ENCODE measurements at regions not wholly inside any gene's neighbourhood (a gene's known extent, or its start where the extent isn't known, plus 50 kb on each side); places are given as distances from the start of the nearest gene placed in this dataset.

- intact Hi-C loops (cut with DNase I, micrococcal nuclease): no loop called here
- no peaks in the 10 kb centered on the region for H3K27me3 ChIP-seq (ENCODE audit: control insufficient read depth in 1 of 2, insufficient read depth in 2 of 2, low read length in 2 of 2)
- H3K4me1 ChIP-seq (ENCODE audit: insufficient read depth, low read length): no peaks in the 10 kb centered on the region
- ATAC-seq (ENCODE audit: poor library complexity) (no peak), DNase-seq (no peak)
- POLR2A ChIA-PET: no interaction called here
- peaks cover 22% of the 10 kb centered on the region for H3K9me3 Mint-ChIP-seq
- no peaks in the 10 kb centered on the region for H3K36me3 ChIP-seq (ENCODE audit: insufficient read depth, low read length)
- H3K4me1 Mint-ChIP-seq (ENCODE audit: low read depth): no peaks in the 10 kb centered on the region
- no peak overlapping the region for H3K4me3 ChIP-seq (ENCODE audit: low read length)
- H3K27ac Mint-ChIP-seq: no peak overlapping the region
- H3K4me3 Mint-ChIP-seq: no peak overlapping the region
- no peaks in the 10 kb centered on the region for H3K27me3 Mint-ChIP-seq
- no peak for TF ChIP-seq CTCF (IDR thresholded peaks at IDR 0.05)
- H3K36me3 Mint-ChIP-seq (ENCODE audit: low read depth): no peaks in the 10 kb centered on the region
- peaks cover 6 to 11% of the 10 kb centered on the region in 2 experiments for H3K9me3 ChIP-seq (ENCODE audit: control insufficient read depth in 1 of 2, insufficient read depth in 1 of 2, low read length in 2 of 2)
- CTCF ChIA-PET: no interaction called here
- H3K27ac ChIP-seq (ENCODE audit: low read depth in 1 of 2, low read length in 2 of 2): no peak overlapping the region
These were observed 1312.9 kb upstream of the FLRT2 start for GRCh38 chr14:84217066-84217465.

- ATAC-seq (ENCODE audit: poor library complexity) (no peak), DNase-seq (no peak)
- intact Hi-C loops (cut with DNase I, micrococcal nuclease): no loop called here
- ChIA-PET POLR2A (no interaction called here), CTCF (no interaction called here)
- Histone ChIP-seq H3K27ac (ENCODE audit: low read depth in 1 of 2, low read length in 2 of 2) (no peak overlapping the region), H3K4me3 (ENCODE audit: low read length) (no peak overlapping the region), H3K27me3 (ENCODE audit: control insufficient read depth in 1 of 2, insufficient read depth in 2 of 2, low read length in 2 of 2) (no peaks in the 10 kb centered on the region), H3K36me3 (ENCODE audit: insufficient read depth, low read length) (no peaks in the 10 kb centered on the region), H3K9me3 (ENCODE audit: control insufficient read depth in 1 of 2, insufficient read depth in 1 of 2, low read length in 2 of 2) (no peaks in the 10 kb centered on the region), H3K4me1 (ENCODE audit: insufficient read depth, low read length) (no peaks in the 10 kb centered on the region)
- Mint-ChIP-seq H3K36me3 (ENCODE audit: low read depth) (no peaks in the 10 kb centered on the region), H3K27me3 (no peaks in the 10 kb centered on the region), H3K4me1 (ENCODE audit: low read depth) (no peaks in the 10 kb centered on the region), H3K27ac (no peak overlapping the region), H3K4me3 (no peak overlapping the region), H3K9me3 (peaks cover 7% of the 10 kb centered on the region)
- no peak for TF ChIP-seq CTCF (IDR thresholded peaks at IDR 0.05)
These were observed 1304.7 kb upstream of the FLRT2 start for GRCh38 chr14:84225268-84225667.

- Mint-ChIP-seq H3K36me3 (ENCODE audit: low read depth) (no peaks in the 10 kb centered on the region), H3K9me3 (peaks cover 8% of the 10 kb centered on the region), H3K4me3 (no peak overlapping the region), H3K27me3 (no peaks in the 10 kb centered on the region), H3K4me1 (ENCODE audit: low read depth) (no peaks in the 10 kb centered on the region), H3K27ac (no peak overlapping the region)
- Histone ChIP-seq H3K36me3 (ENCODE audit: insufficient read depth, low read length) (no peaks in the 10 kb centered on the region), H3K4me1 (ENCODE audit: insufficient read depth, low read length) (no peaks in the 10 kb centered on the region), H3K9me3 (ENCODE audit: control insufficient read depth in 1 of 2, insufficient read depth in 1 of 2, low read length in 2 of 2) (no peaks in the 10 kb centered on the region), H3K4me3 (ENCODE audit: low read length) (no peak overlapping the region), H3K27me3 (ENCODE audit: control insufficient read depth in 1 of 2, insufficient read depth in 2 of 2, low read length in 2 of 2) (no peaks in the 10 kb centered on the region), H3K27ac (ENCODE audit: low read depth in 1 of 2, low read length in 2 of 2) (no peak overlapping the region)
- ChIA-PET CTCF (no interaction called here), POLR2A (no interaction called here)
- intact Hi-C loops (cut with DNase I, micrococcal nuclease): no loop called here
- DNase-seq (no peak), ATAC-seq (ENCODE audit: poor library complexity) (no peak)
- no peak for TF ChIP-seq CTCF (IDR thresholded peaks at IDR 0.05)
These were observed 1301.2 kb upstream of the FLRT2 start for GRCh38 chr14:84228702-84229101.

All from CD4-positive, alpha-beta T cell (primary cell).